Thoracic aorta (tissue), 2 donors: ENCODE measurements at regions not wholly inside any gene's neighbourhood (a gene's known extent, or its start where the extent isn't known, plus 50 kb on each side); places are given as distances from the start of the nearest gene placed in this dataset.

Experiments
- ATAC-seq: fragments of 150-250 bp; one replicate; pipeline ENCODE4 v1.8.0; 2017; ENCODE audit warnings: low read depth; ENCODE audit not compliant: insufficient number of reproducible peaks, low FRiP score
- DNase-seq: peaks from one replicate; pipeline ENCODE4 v3.0.0-alpha.2; 2020; ENCODE audit warnings: low spot score
- H3K27ac ChIP-seq, 2 donors: fragments of 200-600 bp; sonication (generic); 1 replicate in 1 of 2; 2 replicates in 1 of 2; pipeline ENCODE4 v1.5.1; 2016; ENCODE audit warnings: mild to moderate bottlenecking in 2 of 2, moderate library complexity in 2 of 2
- H3K27me3 ChIP-seq: fragments of 200-600 bp; sonication (generic); replicated peaks from 2 replicates; pipeline ENCODE4 v1.6.0; 2016; ENCODE audit warnings: mild to moderate bottlenecking; ENCODE audit not compliant: insufficient read depth
- H3K36me3 ChIP-seq: fragments of 200-600 bp; sonication (generic); one replicate; pipeline ENCODE4 v1.5.1; 2016
- H3K4me1 ChIP-seq, 2 donors: fragments of 200-600 bp; sonication (generic); 1 replicate in 1 of 2; 2 replicates in 1 of 2; pipeline versions ENCODE4 v1.5.1 to v1.6.0; 2016; ENCODE audit warnings: low read depth in 2 of 2, mild to moderate bottlenecking in 1 of 2; ENCODE audit not compliant: control insufficient read depth in 1 of 2
- H3K4me3 ChIP-seq: fragments of 200-600 bp; sonication (generic); 2 replicates; pipeline ENCODE4 v1.5.1; 2016; ENCODE audit warnings: mild to moderate bottlenecking
- H3K9me3 ChIP-seq: fragments of 200-600 bp; sonication (generic); 2 replicates; pipeline ENCODE4 v1.5.1; 2016
- CTCF ChIP-seq: fragments of 200-600 bp; sonication (generic); IDR thresholded peaks from one replicate; pipeline ENCODE4 v1.5.1; 2019; ENCODE audit warnings: antibody characterized with exemption

GRCh38 chr2:107374249-107374648 lies 452.4 kb upstream of the RGPD4 start:
- Histone ChIP-seq H3K9me3 (no peaks in the 10 kb centered on the region), H3K4me3 (no peak overlapping the region), H3K27me3 (no peaks in the 10 kb centered on the region), H3K36me3 (no peaks in the 10 kb centered on the region), H3K27ac (no peak overlapping the region), H3K4me1 (peaks cover 0 to 6% of the 10 kb centered on the region in 2 donors)
- ATAC-seq: no peak
- no peak for DNase-seq
- TF ChIP-seq CTCF: no peak

- Histone ChIP-seq H3K4me1 (peaks cover 0 to 6% of the 10 kb centered on the region in 2 donors), H3K36me3 (no peaks in the 10 kb centered on the region), H3K9me3 (no peaks in the 10 kb centered on the region), H3K27ac (no peak overlapping the region), H3K4me3 (no peak overlapping the region), H3K27me3 (no peaks in the 10 kb centered on the region)
- ATAC-seq (no peak), DNase-seq (no peak)
- no peak for TF ChIP-seq CTCF
Observed at GRCh38 chr2:107376909-107377308, 449.8 kb upstream of the RGPD4 start.

GRCh38 chr2:107380912-107381311 lies 445.8 kb upstream of the RGPD4 start:
- DNase-seq (no peak), ATAC-seq (no peak)
- Histone ChIP-seq H3K9me3 (no peaks in the 10 kb centered on the region), H3K27ac (no peak overlapping the region), H3K27me3 (no peaks in the 10 kb centered on the region), H3K4me3 (no peak overlapping the region), H3K4me1 (peaks cover 0 to 6% of the 10 kb centered on the region in 2 donors), H3K36me3 (no peaks in the 10 kb centered on the region)
- TF ChIP-seq CTCF: no peak

GRCh38 chr2:107383691-107384090 lies 443.0 kb upstream of the RGPD4 start:
- H3K36me3 ChIP-seq: no peaks in the 10 kb centered on the region
- no peak for TF ChIP-seq CTCF
- H3K4me1 ChIP-seq: no peaks in the 10 kb centered on the region
- H3K4me3 ChIP-seq: no peak overlapping the region
- ATAC-seq (no peak), DNase-seq (no peak)
- no peak overlapping the region for H3K27ac ChIP-seq
- no peaks in the 10 kb centered on the region for H3K9me3 ChIP-seq
- H3K27me3 ChIP-seq: no peaks in the 10 kb centered on the region

GRCh38 chr2:107384422-107384821 lies 442.3 kb upstream of the RGPD4 start:
- DNase-seq: no peak
- H3K27ac ChIP-seq: no peak overlapping the region
- no peaks in the 10 kb centered on the region for H3K9me3 ChIP-seq
- ATAC-seq: no peak
- no peak overlapping the region for H3K4me3 ChIP-seq
- no peaks in the 10 kb centered on the region for H3K4me1 ChIP-seq
- no peak for TF ChIP-seq CTCF
- H3K27me3 ChIP-seq: no peaks in the 10 kb centered on the region
- H3K36me3 ChIP-seq: no peaks in the 10 kb centered on the region
